K562 (cell line): ENCODE measurements at regions not wholly inside any gene's neighbourhood (a gene's known extent, or its start where the extent isn't known, plus 50 kb on each side); places are given as distances from the start of the nearest gene placed in this dataset.

Experiments
- ATAC-seq: fragments of 200-7000 bp; cut with Tn5 transposase; 3 replicates; pipeline ENCODE4 v1.9.1; 2020; ENCODE audit warnings: moderate library complexity
- BruUV-seq: library from RNA; stranded (reverse); fragments of 400-500 nt; replicated peaks from 2 replicates; lab custom pipeline; 2021; lab: Mats Ljungman, UMichigan
- CTCF ChIA-PET: fragments of 300-600 bp; formaldehyde crosslinking; extraction: SDS; loops from one replicate; lab custom pipeline; 2021; ENCODE audit warnings: low intra/inter-chr PET ratio; lab: Yijun Ruan, JAX
- POLR2A ChIA-PET: fragments of 300-600, 350-650 bp; sonication (Branson Sonifier 250); formaldehyde crosslinking; extraction: SDS; loops from one replicate; lab custom pipeline; 2021; ENCODE audit warnings: antibody characterized with exemption, inconsistent platforms; lab: Yijun Ruan, JAX
- DNase-seq, 4 experiments: peaks; one replicate each; pipeline versions ENCODE4 v3.0.0 to v3.0.0-alpha.2; 2011 to 2018; ENCODE audit warnings: low spot score in 3 of 4, mixed read lengths in 3 of 4; ENCODE audit errors: extremely low read depth in 1 of 4
- FAIRE-seq: peaks from 2 replicates; lab custom pipeline; 2011; peaks lifted over from hg19 to GRCh38; lab: Jason Lieb, UNC
- H2AFZ ChIP-seq: 2 replicates; pipeline ENCODE4 v1.6.0; 2011; ENCODE audit warnings: low read depth, low read length, control low read depth, inconsistent platforms
- H3K27ac ChIP-seq: fragments of 200-600 bp; 3 replicates; pipeline ENCODE4 v1.8.0; 2011; ENCODE audit warnings: low read depth, mild to moderate bottlenecking, control low read depth, inconsistent platforms, low read length, moderate library complexity, mixed read lengths; ENCODE audit errors: extremely low read depth
- H3K27me3 ChIP-seq, 2 experiments: fragments of 300-600 bp in 1 of 2; 2 replicates in 1 of 2; 3 replicates in 1 of 2; pipeline versions ENCODE4 v1.6.0 to v1.8.0; 2011; ENCODE audit warnings: inconsistent platforms in 2 of 2, low read length in 2 of 2, mild to moderate bottlenecking in 1 of 2, mixed read lengths in 1 of 2, moderate library complexity in 1 of 2; ENCODE audit not compliant: control insufficient read depth in 2 of 2, insufficient read depth in 2 of 2
- H3K36me3 ChIP-seq: fragments of 300-600 bp; 3 replicates; pipeline ENCODE4 v1.8.0; 2011; ENCODE audit warnings: mild to moderate bottlenecking, low read length, inconsistent platforms; ENCODE audit not compliant: control insufficient read depth, insufficient read depth
- H3K4me1 ChIP-seq, 2 experiments: fragments of 200-600 bp in 1 of 2; replicated peaks in 1 of 2; 2 replicates in 1 of 2; 3 replicates in 1 of 2; pipeline versions ENCODE4 v1.5.1 to v1.8.0; 2011; ENCODE audit warnings: inconsistent platforms in 2 of 2, low read length in 2 of 2, mild to moderate bottlenecking in 1 of 2, mixed read lengths in 1 of 2, moderate library complexity in 1 of 2; ENCODE audit not compliant: control insufficient read depth in 2 of 2, insufficient read depth in 2 of 2
- H3K4me2 ChIP-seq: 2 replicates; pipeline ENCODE4 v1.6.1; 2011; ENCODE audit warnings: low read length, control low read depth, inconsistent platforms, mixed read lengths; ENCODE audit not compliant: insufficient read depth
- H3K4me3 ChIP-seq: fragments of 200-600 bp; sonication (generic), shearing (Covaris generic); 2 replicates; pipeline ENCODE4 v1.5.1; 2016; ENCODE audit warnings: control low read depth, inconsistent platforms
- H3K79me2 ChIP-seq: fragments of 200-600 bp; 3 replicates; pipeline ENCODE4 v1.8.0; 2011; ENCODE audit warnings: low read length, inconsistent platforms; ENCODE audit not compliant: control insufficient read depth, insufficient read depth
- H3K9ac ChIP-seq, 2 experiments: 2 replicates each; pipeline versions ENCODE4 v1.6.0 to v1.6.1; 2011; ENCODE audit warnings: low read depth in 2 of 2, low read length in 2 of 2, control low read depth in 1 of 2, inconsistent platforms in 1 of 2, mild to moderate bottlenecking in 1 of 2, mixed read lengths in 1 of 2; ENCODE audit not compliant: insufficient read depth in 1 of 2
- H3K9me1 ChIP-seq: one replicate; pipeline ENCODE4 v1.6.0; 2011; ENCODE audit warnings: inconsistent platforms, mild to moderate bottlenecking, low read length, moderate library complexity; ENCODE audit not compliant: control insufficient read depth, insufficient read depth
- H3K9me3 ChIP-seq: replicated peaks from 2 replicates; pipeline ENCODE4 v1.5.1; 2011; ENCODE audit warnings: low read depth, low read length, inconsistent platforms; ENCODE audit not compliant: control insufficient read depth, insufficient read depth
- H4K20me1 ChIP-seq: replicated peaks from 2 replicates; pipeline ENCODE4 v1.6.1; 2011; ENCODE audit warnings: low read length, inconsistent platforms, mixed read lengths; ENCODE audit not compliant: control insufficient read depth, insufficient read depth
- BRF1 ChIP-seq: IDR thresholded peaks from 3 replicates; pipeline ENCODE4 v1.6.1; 2011; ENCODE audit warnings: borderline replicate concordance, mild to moderate bottlenecking; ENCODE audit not compliant: insufficient read length; ENCODE audit errors: extremely low read depth
- HDAC8 ChIP-seq: fragments of 450-650 bp; IDR thresholded peaks from 2 replicates; pipeline ENCODE4 v1.6.1; 2016; ENCODE audit warnings: mild to moderate bottlenecking, missing genetic modification characterization, moderate library complexity, missing compliant biosample characterization
- MAFF ChIP-seq: IDR thresholded peaks from 2 replicates; pipeline ENCODE4 v1.6.1; 2012; ENCODE audit warnings: low read length, improper control_type of control experiment
- MAFK ChIP-seq: IDR thresholded peaks from 2 replicates; pipeline ENCODE4 v1.6.1; 2011; ENCODE audit warnings: low read length, improper control_type of control experiment
- SMARCA4 ChIP-seq: fragments of 450-650 bp; IDR thresholded peaks from 2 replicates; pipeline ENCODE4 v1.6.1; 2016
- TRIM24 ChIP-seq, 2 experiments: fragments of 450-650 bp; IDR thresholded peaks; 2 replicates each; pipeline ENCODE4 v1.6.1; 2016
- WGBS: fragments of 100-300 bp; shearing (Covaris generic); methylation state at CpG from one replicate; pipeline ENCODE4 v1.1.6; 2016; ENCODE audit warnings: low coverage, mixed read lengths; ENCODE audit not compliant: insufficient coverage; ENCODE audit errors: missing lambda C conversion rate; 5-methylcytosine and 5-hydroxymethylcytosine counted together
- in situ Hi-C: fragments of 300-500 bp; cut with MboI; formaldehyde crosslinking; loops from 4 replicates; pipeline ENCODE4 v1.15.0; 2018; ENCODE audit warnings: inconsistent platforms, mixed read lengths
- intact Hi-C: fragments of 100-400 bp; cut with micrococcal nuclease; formaldehyde crosslinking; loops from 2 replicates; pipeline ENCODE4 v1.14.2; 2022
- TF ChIP-seq, protein P1 (sequence below): fragments of 450-650 bp; IDR thresholded peaks from 2 replicates; pipeline ENCODE4 v1.6.1; 2016; ENCODE audit warnings: antibody characterized with exemption
- TF ChIP-seq, protein P2 (sequence below): fragments of 250-450 bp; sonication (Bioruptor Pico); IDR thresholded peaks from 2 replicates; pipeline ENCODE4 v1.8.0; 2021; ENCODE audit warnings: moderate library complexity, mild to moderate bottlenecking, inconsistent platforms

DNA sequence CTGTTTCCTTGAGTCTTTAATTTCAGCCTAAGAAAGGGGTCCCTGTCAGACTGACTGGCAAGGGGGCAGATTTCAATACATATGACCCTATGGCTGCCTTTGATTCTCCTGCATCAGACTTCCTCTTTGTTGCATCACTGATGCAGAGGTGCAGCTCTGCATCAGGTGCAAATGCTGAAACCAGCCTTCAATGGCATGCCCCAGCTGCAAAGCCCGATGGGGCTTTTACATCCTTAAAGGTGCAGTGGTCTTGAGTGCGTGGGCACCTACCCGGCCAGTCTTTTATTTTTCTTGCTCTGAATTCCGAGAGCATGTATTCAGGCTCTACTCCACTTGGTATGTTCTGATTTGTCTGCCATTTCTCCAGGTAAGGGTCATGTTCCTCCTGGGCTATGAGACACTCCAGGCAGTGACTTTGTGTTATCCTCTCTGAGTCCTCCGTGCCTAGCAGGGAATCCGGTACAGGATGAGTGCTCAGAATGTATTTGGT is 169.5 kb downstream of the MYCN start (continued):
- no peak for TF ChIP-seq BRF1
- no peak for TF ChIP-seq MAFK
- no peak for TF ChIP-seq HDAC8 (tag)
- TF ChIP-seq, protein P1, sequence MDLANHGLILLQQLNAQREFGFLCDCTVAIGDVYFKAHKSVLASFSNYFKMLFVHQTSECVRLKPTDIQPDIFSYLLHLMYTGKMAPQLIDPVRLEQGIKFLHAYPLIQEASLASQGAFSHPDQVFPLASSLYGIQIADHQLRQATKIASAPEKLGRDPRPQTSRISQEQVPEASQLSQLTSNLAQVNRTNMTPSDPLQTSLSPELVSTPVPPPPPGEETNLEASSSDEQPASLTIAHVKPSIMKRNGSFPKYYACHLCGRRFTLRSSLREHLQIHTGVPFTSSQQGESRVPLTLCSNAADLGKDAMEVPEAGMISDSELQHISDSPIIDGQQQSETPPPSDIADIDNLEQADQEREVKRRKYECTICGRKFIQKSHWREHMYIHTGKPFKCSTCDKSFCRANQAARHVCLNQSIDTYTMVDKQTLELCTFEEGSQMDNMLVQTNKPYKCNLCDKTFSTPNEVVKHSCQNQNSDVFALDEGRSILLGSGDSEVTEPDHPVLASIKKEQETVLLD, result no peak
- TF ChIP-seq TRIM24 (IDR thresholded peaks at IDR 0.05), result no peak
- TF ChIP-seq SMARCA4, result no peak

DNA sequence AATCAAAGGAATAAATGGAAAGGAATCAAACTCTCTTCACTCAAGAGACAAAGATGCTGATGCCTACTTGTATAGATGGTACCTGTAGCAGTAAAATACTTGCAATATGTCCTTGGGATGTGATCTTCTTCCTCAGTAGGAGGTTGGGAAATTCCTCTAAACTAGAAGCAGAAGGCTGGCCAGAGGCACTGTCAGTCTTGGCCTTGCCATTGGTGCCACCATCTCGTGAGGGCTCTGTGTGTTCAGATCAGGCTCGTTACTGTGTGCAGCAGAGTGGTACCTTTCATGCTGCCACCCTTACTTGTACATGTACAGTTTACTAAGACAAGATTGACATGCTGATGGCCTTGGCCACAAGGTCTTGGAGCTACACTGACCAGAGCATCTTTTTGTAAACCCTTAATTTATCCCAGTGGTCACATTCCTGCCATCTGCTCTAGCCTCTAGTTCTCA is 169.0 kb downstream of the MYCN start:
- H4K20me1 ChIP-seq, result no peaks in the 10 kb centered on the region
- TF ChIP-seq MAFF, result no peak
- TF ChIP-seq, protein P2, sequence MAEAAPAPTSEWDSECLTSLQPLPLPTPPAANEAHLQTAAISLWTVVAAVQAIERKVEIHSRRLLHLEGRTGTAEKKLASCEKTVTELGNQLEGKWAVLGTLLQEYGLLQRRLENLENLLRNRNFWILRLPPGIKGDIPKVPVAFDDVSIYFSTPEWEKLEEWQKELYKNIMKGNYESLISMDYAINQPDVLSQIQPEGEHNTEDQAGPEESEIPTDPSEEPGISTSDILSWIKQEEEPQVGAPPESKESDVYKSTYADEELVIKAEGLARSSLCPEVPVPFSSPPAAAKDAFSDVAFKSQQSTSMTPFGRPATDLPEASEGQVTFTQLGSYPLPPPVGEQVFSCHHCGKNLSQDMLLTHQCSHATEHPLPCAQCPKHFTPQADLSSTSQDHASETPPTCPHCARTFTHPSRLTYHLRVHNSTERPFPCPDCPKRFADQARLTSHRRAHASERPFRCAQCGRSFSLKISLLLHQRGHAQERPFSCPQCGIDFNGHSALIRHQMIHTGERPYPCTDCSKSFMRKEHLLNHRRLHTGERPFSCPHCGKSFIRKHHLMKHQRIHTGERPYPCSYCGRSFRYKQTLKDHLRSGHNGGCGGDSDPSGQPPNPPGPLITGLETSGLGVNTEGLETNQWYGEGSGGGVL (CRISPR knock-in tag), result no peak
- ChIA-PET POLR2A (no interaction called here), CTCF (no interaction called here)
- H3K4me3 ChIP-seq, result no peak overlapping the region
- 4% methylated on average over 2 of the region's 2 CpGs for WGBS
- no peak for DNase-seq
- no peak overlapping the region for H3K27ac ChIP-seq
- no peak overlapping the region for H3K4me2 ChIP-seq
- H3K9ac ChIP-seq, result no peak overlapping the region
- no peaks in the 10 kb centered on the region for H3K36me3 ChIP-seq
- in situ Hi-C loops (no loop called here), intact Hi-C loops (no loop called here)
- ATAC-seq, result no peak
- no peaks in the 10 kb centered on the region for H3K79me2 ChIP-seq
- H2AFZ ChIP-seq, result no peak overlapping the region
- BruUV-seq, result no TSS peak
- no peaks in the 10 kb centered on the region for H3K9me1 ChIP-seq
- FAIRE-seq, result no peak
- H3K9me3 ChIP-seq, result no peaks in the 10 kb centered on the region
- peaks cover 2 to 13% of the 10 kb centered on the region in 2 experiments; a peak in 3 of 5 replicates for H3K27me3 ChIP-seq
- no peaks in the 10 kb centered on the region for H3K4me1 ChIP-seq
